ENCODE measurements at regions not wholly inside any gene's neighbourhood (a gene's known extent, or its start where the extent isn't known, plus 50 kb on each side); places are given as distances from the start of the nearest gene placed in this dataset.

GRCh38 chr1:50257029-50257428 is 148.3 kb downstream of the ELAVL4 start:
- no peak overlapping the region for H3K4me3 ChIP-seq (ENCODE audit: low read depth, low read length)
- TF ChIP-seq, protein P1, sequence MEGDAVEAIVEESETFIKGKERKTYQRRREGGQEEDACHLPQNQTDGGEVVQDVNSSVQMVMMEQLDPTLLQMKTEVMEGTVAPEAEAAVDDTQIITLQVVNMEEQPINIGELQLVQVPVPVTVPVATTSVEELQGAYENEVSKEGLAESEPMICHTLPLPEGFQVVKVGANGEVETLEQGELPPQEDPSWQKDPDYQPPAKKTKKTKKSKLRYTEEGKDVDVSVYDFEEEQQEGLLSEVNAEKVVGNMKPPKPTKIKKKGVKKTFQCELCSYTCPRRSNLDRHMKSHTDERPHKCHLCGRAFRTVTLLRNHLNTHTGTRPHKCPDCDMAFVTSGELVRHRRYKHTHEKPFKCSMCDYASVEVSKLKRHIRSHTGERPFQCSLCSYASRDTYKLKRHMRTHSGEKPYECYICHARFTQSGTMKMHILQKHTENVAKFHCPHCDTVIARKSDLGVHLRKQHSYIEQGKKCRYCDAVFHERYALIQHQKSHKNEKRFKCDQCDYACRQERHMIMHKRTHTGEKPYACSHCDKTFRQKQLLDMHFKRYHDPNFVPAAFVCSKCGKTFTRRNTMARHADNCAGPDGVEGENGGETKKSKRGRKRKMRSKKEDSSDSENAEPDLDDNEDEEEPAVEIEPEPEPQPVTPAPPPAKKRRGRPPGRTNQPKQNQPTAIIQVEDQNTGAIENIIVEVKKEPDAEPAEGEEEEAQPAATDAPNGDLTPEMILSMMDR (conservative IDR thresholded peaks at IDR 0.05; ENCODE audit: low read depth, low read length) = no peak
- no peak for DNase-seq (ENCODE audit: low read depth)
